SKM-1 (cell line): ENCODE measurements at regions not wholly inside any gene's neighbourhood (a gene's known extent, or its start where the extent isn't known, plus 50 kb on each side); places are given as distances from the start of the nearest gene placed in this dataset.
"Not testable (repeated sequence)": the region's sequence is repeated elsewhere in the genome, so short reads cannot be mapped to it uniquely, and the experiment has no call there.

ENCODE experiments used
- DNase-seq: peaks from one replicate; lab custom pipeline; 2025; ENCODE audit not compliant: unreplicated experiment; lab: John Stamatoyannopoulos, UW

- no peak for DNase-seq
Measured at GRCh38 chr21:23695443-23695842, 1911.8 kb downstream of the MRPL39 start.

DNA sequence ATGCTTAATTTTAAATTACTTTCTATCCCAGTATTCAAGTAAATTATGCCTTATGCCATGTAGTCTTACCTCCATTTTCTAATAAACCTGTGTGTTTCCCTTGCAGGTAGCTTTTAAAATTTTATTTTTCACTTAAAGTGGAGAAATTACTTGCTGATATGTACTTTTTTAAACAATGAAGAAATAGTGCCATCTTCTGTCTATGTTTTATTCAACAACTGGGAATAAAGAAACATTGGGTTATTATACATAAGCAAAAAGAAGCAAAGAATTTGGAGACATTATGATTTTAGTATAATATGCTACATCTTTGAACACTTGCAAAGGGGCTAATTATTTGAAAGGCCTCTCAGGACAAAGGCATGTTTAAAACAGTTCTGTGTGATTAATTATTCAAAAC lies 1912.9 kb downstream of the MRPL39 start:
- DNase-seq, result no peak

DNA sequence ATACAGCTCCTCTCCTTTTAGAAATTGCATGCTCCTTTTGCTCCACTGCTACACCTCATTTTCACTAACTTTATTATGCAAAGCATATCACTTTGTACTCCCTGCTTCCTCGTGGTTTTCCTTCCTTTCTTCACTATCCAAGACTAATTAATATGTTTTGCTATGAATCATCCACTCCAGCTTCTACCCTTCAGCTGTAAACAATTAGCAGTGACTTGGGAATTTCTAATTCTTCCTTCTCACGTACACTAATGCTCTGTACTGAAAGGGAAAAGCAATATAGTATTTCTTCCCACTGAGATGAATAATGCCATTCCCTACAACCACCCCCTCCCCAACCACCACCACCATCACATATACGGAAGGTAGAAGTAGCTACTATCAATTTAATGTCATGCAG lies 1917.0 kb downstream of the MRPL39 start:
- no peak for DNase-seq

- no peak for DNase-seq
Measured at GRCh38 chr21:23686737-23687523, 1920.4 kb downstream of the MRPL39 start.

DNA sequence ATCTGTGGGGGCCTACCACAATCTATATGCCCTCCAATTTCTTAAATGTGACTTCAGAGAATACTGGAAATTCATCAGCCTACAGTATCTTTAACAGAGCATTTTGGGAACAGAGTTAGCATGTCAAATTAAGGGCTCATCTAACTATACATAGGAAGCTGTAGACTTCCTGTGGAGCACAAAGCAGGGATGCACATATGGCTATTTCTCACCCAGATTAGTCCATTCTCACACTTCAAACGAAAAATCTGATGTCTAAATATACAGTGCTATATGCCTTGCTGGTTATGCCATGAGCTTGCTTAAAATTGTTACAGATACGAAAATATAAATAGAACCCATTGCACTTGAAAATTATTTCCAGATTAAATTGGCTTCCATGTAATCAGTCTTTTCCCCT lies 1922.8 kb downstream of the MRPL39 start:
- no peak for DNase-seq

GRCh38 chr21:23664193-23664694 lies 1943.0 kb downstream of the MRPL39 start:
- no peak for DNase-seq

GRCh38 chr21:23660560-23660959 lies 1946.7 kb downstream of the MRPL39 start:
- no peak for DNase-seq

- no peak for DNase-seq
Measured at GRCh38 chr21:23644768-23645167, 1962.5 kb downstream of the MRPL39 start.

DNA sequence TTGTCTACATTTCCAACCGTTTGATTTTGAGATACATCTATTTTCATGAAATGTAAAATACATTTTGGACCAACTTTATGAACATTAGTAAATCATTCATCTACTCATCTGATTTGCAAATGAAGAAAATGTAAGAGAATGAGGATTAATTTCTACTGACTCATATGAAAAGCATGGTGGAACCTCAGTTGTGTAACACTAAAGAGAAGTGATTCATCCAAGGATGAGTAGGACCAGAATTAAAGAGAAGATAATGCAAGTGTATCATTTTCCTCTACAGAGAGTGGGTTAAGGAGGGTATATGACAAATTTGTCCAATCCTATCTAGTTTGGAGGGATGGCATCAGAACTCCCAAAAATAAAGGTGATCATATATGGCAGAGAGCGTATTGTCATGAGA lies 1967.6 kb downstream of the MRPL39 start:
- no peak for DNase-seq

- no peak for DNase-seq
Measured at GRCh38 chr21:23638131-23638695, 1969.1 kb downstream of the MRPL39 start.

DNA sequence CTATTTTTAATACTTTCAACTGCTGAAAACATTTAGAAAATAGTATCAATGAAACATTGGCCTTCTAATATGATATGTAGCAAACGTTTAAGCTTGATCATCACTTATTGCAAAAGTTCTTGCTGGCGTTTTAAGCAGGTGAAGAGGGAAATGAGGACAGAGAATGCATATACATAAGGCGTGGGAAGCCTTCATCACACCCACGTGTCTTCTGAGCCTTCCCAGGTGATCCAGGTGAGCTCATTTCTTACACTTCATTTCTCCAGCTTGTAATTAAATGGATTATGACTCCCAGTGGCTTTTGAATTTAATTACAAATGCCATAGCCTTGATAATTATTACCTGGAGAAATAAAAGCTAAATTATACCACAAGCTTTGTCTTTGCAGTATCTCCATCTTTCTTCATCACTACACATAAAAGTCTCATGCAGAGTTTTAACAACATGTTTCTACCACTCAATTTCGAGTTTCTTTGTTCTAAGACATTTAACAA lies 1973.8 kb downstream of the MRPL39 start:
- no peak for DNase-seq

- DNase-seq, result no peak
Measured at GRCh38 chr21:23624281-23624680, 1983.0 kb downstream of the MRPL39 start.

DNA sequence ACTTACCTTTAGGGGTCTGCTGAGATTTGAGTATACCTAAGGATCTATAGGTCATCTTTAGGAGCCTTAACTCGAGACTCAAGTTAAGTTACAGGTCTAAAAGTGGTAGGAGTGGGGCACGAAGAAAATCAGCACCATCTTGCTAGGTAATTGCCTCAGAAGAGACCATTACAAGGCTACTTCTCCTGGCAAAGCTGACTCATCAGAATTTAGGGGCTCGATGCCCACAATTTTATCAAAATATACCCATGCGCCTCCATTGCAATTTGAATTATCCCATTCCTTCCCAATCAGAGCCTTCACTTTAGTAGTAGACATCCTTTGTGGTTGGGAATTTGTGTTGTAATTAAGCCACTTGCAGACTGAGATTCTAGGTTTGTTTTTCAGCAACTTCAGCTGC lies 1994.3 kb downstream of the MRPL39 start:
- DNase-seq, result no peak

DNA sequence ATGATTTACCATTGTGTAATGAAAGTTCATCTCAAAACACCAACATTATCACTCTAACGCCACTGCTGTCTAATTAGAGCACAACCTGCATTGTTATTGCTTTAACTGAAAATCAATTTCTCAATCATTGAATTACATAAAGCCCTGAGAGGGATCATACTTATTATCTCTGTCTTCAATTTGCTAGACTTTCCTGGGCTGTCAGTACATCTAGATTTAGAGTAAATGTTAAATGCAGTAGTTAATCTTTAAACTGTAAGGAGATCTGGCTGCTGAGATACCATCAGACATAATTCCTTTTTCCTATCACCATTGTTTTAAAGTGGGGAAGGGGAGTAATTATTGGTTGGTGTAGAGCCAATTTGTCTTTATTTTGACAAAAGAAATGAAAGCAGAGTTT lies 1995.1 kb downstream of the MRPL39 start:
- DNase-seq, result no peak

DNA sequence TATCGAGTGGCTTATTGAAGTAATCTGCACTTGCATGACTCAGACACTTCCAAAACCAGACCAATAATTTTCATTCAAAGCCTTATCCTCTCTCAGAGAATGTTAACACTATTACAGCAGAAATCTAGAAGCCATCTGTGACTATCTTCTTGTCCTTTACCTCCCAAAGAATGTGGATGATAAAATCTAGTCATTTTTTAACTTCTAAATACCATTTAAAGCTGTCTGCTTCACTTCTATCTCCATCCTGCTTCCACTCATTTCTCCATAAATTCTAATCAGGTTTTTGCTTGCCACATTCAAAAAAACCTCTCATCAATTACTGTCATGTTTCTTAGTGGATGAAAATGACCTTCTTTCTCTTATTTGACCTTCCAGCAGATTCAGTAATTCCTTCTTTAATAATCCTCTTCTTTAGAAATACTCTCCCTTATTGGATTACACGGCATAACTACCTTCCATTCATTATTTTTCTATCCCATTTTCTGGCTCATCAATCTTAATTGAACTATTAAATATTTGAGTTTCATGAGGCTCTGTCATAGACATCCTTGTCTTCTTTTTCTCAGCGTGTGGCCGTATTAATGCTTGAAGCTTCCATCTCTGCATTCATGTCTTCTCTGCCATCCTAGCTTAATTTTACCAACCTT lies 1999.4 kb downstream of the MRPL39 start:
- DNase-seq, result no peak

DNA sequence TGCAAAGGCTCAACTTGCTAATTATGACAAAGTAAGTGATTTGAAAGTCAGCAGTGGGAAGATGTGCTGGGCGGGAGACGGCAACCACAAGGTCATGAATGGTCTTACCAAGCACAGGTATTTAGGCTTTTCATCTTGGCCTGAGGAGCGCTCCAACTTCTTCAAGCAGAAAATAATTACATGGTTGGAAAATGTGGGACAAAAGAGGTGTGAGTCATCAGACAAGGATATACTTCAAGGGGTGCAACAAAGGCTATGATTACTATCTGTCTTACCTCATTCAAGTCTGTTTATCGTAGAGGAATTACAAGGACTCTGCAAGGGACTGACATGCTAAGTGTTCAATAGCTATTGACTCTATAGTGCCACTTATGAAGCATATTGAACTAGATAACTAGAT lies 2005.7 kb downstream of the MRPL39 start:
- DNase-seq, result no peak

DNA sequence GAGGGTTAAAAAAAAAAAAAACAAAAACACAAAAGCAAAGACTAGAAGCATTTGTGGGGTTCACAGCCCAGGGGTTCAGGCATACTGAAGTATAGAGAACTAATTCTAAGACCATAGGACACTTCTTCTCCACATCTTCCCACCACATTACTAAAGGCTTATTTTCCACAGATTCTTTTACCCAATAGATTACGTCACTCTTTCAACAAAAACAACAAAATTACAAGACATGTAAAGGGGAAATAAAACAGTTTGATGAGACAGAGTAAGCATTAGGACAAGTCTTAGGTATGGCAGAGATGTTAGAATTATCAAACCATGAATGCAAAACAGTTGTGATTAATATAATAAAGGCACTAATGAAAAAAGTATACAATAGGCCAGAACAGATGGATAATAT lies 2013.7 kb downstream of the MRPL39 start:
- no peak for DNase-seq

DNA sequence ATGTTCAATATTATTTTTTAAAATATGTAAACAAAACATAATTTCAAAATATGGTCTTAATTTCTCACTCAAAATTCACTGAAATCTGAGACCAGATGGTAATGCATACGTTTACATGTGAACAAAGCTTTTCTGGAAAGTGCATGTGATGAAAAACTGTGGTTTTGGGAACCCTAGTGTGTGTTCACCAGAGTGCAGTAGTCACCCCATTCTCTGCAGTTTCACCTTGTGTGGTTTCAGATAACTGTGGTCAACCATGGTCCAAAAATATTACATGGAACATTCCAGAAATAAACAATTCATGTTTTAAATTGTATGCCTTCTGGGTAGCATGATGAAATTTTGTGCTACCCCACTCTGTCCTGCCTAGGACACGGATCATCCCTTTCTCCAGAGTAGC lies 2021.9 kb downstream of the MRPL39 start:
- no peak for DNase-seq

GRCh38 chr21:23579573-23579972 lies 2027.7 kb downstream of the MRPL39 start:
- DNase-seq, result no peak

- DNase-seq, result no peak
Measured at GRCh38 chr21:23578027-23578426, 2029.3 kb downstream of the MRPL39 start.

GRCh38 chr21:23574932-23575331 lies 2032.3 kb downstream of the MRPL39 start:
- DNase-seq, result no peak

- not testable (repeated sequence) for DNase-seq
Measured at GRCh38 chr21:23548924-23549323, 2058.4 kb downstream of the MRPL39 start.
